K562 (cell line): ENCODE measurements at regions not wholly inside any gene's neighbourhood (a gene's known extent, or its start where the extent isn't known, plus 50 kb on each side); places are given as distances from the start of the nearest gene placed in this dataset.

Source experiments
- ATAC-seq: fragments of 200-7000 bp; cut with Tn5 transposase; 3 replicates; pipeline ENCODE4 v1.9.1; 2020; ENCODE audit warnings: moderate library complexity
- BruUV-seq: library from RNA; stranded (reverse); fragments of 400-500 nt; replicated peaks from 2 replicates; lab custom pipeline; 2021; lab: Mats Ljungman, UMichigan
- CTCF ChIA-PET: fragments of 300-600 bp; formaldehyde crosslinking; extraction: SDS; loops from one replicate; lab custom pipeline; 2021; ENCODE audit warnings: low intra/inter-chr PET ratio; lab: Yijun Ruan, JAX
- POLR2A ChIA-PET: fragments of 300-600, 350-650 bp; sonication (Branson Sonifier 250); formaldehyde crosslinking; extraction: SDS; loops from one replicate; lab custom pipeline; 2021; ENCODE audit warnings: antibody characterized with exemption, inconsistent platforms; lab: Yijun Ruan, JAX
- DNase-seq, 4 experiments: peaks; one replicate each; pipeline versions ENCODE4 v3.0.0 to v3.0.0-alpha.2; 2011 to 2018; ENCODE audit warnings: low spot score in 3 of 4, mixed read lengths in 3 of 4; ENCODE audit errors: extremely low read depth in 1 of 4
- FAIRE-seq: peaks from 2 replicates; lab custom pipeline; 2011; peaks lifted over from hg19 to GRCh38; lab: Jason Lieb, UNC
- H2AFZ ChIP-seq: 2 replicates; pipeline ENCODE4 v1.6.0; 2011; ENCODE audit warnings: low read depth, low read length, control low read depth, inconsistent platforms
- H3K27ac ChIP-seq: fragments of 200-600 bp; 3 replicates; pipeline ENCODE4 v1.8.0; 2011; ENCODE audit warnings: low read depth, mild to moderate bottlenecking, control low read depth, inconsistent platforms, low read length, moderate library complexity, mixed read lengths; ENCODE audit errors: extremely low read depth
- H3K27me3 ChIP-seq, 2 experiments: fragments of 300-600 bp in 1 of 2; 2 replicates in 1 of 2; 3 replicates in 1 of 2; pipeline versions ENCODE4 v1.6.0 to v1.8.0; 2011; ENCODE audit warnings: inconsistent platforms in 2 of 2, low read length in 2 of 2, mild to moderate bottlenecking in 1 of 2, mixed read lengths in 1 of 2, moderate library complexity in 1 of 2; ENCODE audit not compliant: control insufficient read depth in 2 of 2, insufficient read depth in 2 of 2
- H3K36me3 ChIP-seq: fragments of 300-600 bp; 3 replicates; pipeline ENCODE4 v1.8.0; 2011; ENCODE audit warnings: mild to moderate bottlenecking, low read length, inconsistent platforms; ENCODE audit not compliant: control insufficient read depth, insufficient read depth
- H3K4me1 ChIP-seq, 2 experiments: fragments of 200-600 bp in 1 of 2; replicated peaks in 1 of 2; 2 replicates in 1 of 2; 3 replicates in 1 of 2; pipeline versions ENCODE4 v1.5.1 to v1.8.0; 2011; ENCODE audit warnings: inconsistent platforms in 2 of 2, low read length in 2 of 2, mild to moderate bottlenecking in 1 of 2, mixed read lengths in 1 of 2, moderate library complexity in 1 of 2; ENCODE audit not compliant: control insufficient read depth in 2 of 2, insufficient read depth in 2 of 2
- H3K4me2 ChIP-seq: 2 replicates; pipeline ENCODE4 v1.6.1; 2011; ENCODE audit warnings: low read length, control low read depth, inconsistent platforms, mixed read lengths; ENCODE audit not compliant: insufficient read depth
- H3K4me3 ChIP-seq: fragments of 200-600 bp; sonication (generic), shearing (Covaris generic); 2 replicates; pipeline ENCODE4 v1.5.1; 2016; ENCODE audit warnings: control low read depth, inconsistent platforms
- H3K79me2 ChIP-seq: fragments of 200-600 bp; 3 replicates; pipeline ENCODE4 v1.8.0; 2011; ENCODE audit warnings: low read length, inconsistent platforms; ENCODE audit not compliant: control insufficient read depth, insufficient read depth
- H3K9ac ChIP-seq, 2 experiments: 2 replicates each; pipeline versions ENCODE4 v1.6.0 to v1.6.1; 2011; ENCODE audit warnings: low read depth in 2 of 2, low read length in 2 of 2, control low read depth in 1 of 2, inconsistent platforms in 1 of 2, mild to moderate bottlenecking in 1 of 2, mixed read lengths in 1 of 2; ENCODE audit not compliant: insufficient read depth in 1 of 2
- H3K9me1 ChIP-seq: one replicate; pipeline ENCODE4 v1.6.0; 2011; ENCODE audit warnings: inconsistent platforms, mild to moderate bottlenecking, low read length, moderate library complexity; ENCODE audit not compliant: control insufficient read depth, insufficient read depth
- H3K9me3 ChIP-seq: replicated peaks from 2 replicates; pipeline ENCODE4 v1.5.1; 2011; ENCODE audit warnings: low read depth, low read length, inconsistent platforms; ENCODE audit not compliant: control insufficient read depth, insufficient read depth
- H4K20me1 ChIP-seq: replicated peaks from 2 replicates; pipeline ENCODE4 v1.6.1; 2011; ENCODE audit warnings: low read length, inconsistent platforms, mixed read lengths; ENCODE audit not compliant: control insufficient read depth, insufficient read depth
- ARID1B ChIP-seq: fragments of 450-650 bp; IDR thresholded peaks from 2 replicates; pipeline ENCODE4 v1.6.1; 2016; ENCODE audit warnings: antibody characterized with exemption, mild to moderate bottlenecking, inconsistent platforms
- CREM ChIP-seq: IDR thresholded peaks from 2 replicates; pipeline ENCODE4 v1.6.1; 2014; ENCODE audit warnings: antibody characterized with exemption, low read depth
- MTA1 ChIP-seq: fragments of 450-650 bp; IDR thresholded peaks from 2 replicates; pipeline ENCODE4 v1.6.1; 2017; ENCODE audit warnings: borderline replicate concordance
- NFIX ChIP-seq: fragments of 250-450 bp; sonication (Bioruptor Pico); IDR thresholded peaks from 2 replicates; pipeline ENCODE4 v1.4.0; 2020; ENCODE audit warnings: low read depth, mild to moderate bottlenecking, moderate library complexity
- PHF21A ChIP-seq: fragments of 450-650 bp; IDR thresholded peaks from 2 replicates; pipeline ENCODE4 v1.6.1; 2017; ENCODE audit warnings: low read depth, borderline replicate concordance
- SAP30 ChIP-seq: fragments of 200-600 bp; sonication (generic); IDR thresholded peaks from 2 replicates; pipeline ENCODE4 v1.6.1; 2012; ENCODE audit warnings: borderline replicate concordance, low read depth, mild to moderate bottlenecking, moderate library complexity, low read length, control low read depth, inconsistent platforms; ENCODE audit not compliant: insufficient read depth, poor library complexity, severe bottlenecking
- SMARCA5 ChIP-seq: fragments of 450-650 bp; IDR thresholded peaks from 2 replicates; pipeline ENCODE4 v1.6.1; 2016
- TAF15 ChIP-seq: fragments of 200-400 bp; formaldehyde crosslinking; IDR thresholded peaks from 2 replicates; pipeline ENCODE4 v1.6.1; 2017; ENCODE audit warnings: mild to moderate bottlenecking, low read depth, low read length, moderate library complexity
- WGBS: fragments of 100-300 bp; shearing (Covaris generic); methylation state at CpG from one replicate; pipeline ENCODE4 v1.1.6; 2016; ENCODE audit warnings: low coverage, mixed read lengths; ENCODE audit not compliant: insufficient coverage; ENCODE audit errors: missing lambda C conversion rate; 5-methylcytosine and 5-hydroxymethylcytosine counted together
- in situ Hi-C: fragments of 300-500 bp; cut with MboI; formaldehyde crosslinking; loops from 4 replicates; pipeline ENCODE4 v1.15.0; 2018; ENCODE audit warnings: inconsistent platforms, mixed read lengths
- intact Hi-C: fragments of 100-400 bp; cut with micrococcal nuclease; formaldehyde crosslinking; loops from 2 replicates; pipeline ENCODE4 v1.14.2; 2022

GRCh38 chr5:152136321-152136720, 211.7 kb upstream of the GLRA1 start:
- H3K27me3 ChIP-seq: no peaks in the 10 kb centered on the region
- POLR2A ChIA-PET: no interaction called here
- 0% methylated on average over 5 of the region's 6 CpGs for WGBS
- FAIRE-seq (no peak), DNase-seq (no peak), ATAC-seq (no peak)
- no peak overlapping the region for H2AFZ ChIP-seq
- BruUV-seq: no TSS peak
- no peaks in the 10 kb centered on the region for H3K9me3 ChIP-seq
- H3K4me3 ChIP-seq: no peak overlapping the region
- no peak overlapping the region for H3K9ac ChIP-seq
- in situ Hi-C loops (loop anchor here (25.0 kb wide), 1 partner anchor 299 kb away; no protein-coding TSS in a partner anchor), intact Hi-C loops (no loop called here)
- TF ChIP-seq CREM: no peak
- H3K27ac ChIP-seq: no peak overlapping the region
- no peaks in the 10 kb centered on the region for H3K36me3 ChIP-seq
- no peaks in the 10 kb centered on the region for H3K79me2 ChIP-seq
- H3K4me1 ChIP-seq: no peaks in the 10 kb centered on the region
- CTCF ChIA-PET: no interaction called here
- H3K9me1 ChIP-seq: no peaks in the 10 kb centered on the region
- H4K20me1 ChIP-seq: no peaks in the 10 kb centered on the region
- H3K4me2 ChIP-seq: no peak overlapping the region

DNA sequence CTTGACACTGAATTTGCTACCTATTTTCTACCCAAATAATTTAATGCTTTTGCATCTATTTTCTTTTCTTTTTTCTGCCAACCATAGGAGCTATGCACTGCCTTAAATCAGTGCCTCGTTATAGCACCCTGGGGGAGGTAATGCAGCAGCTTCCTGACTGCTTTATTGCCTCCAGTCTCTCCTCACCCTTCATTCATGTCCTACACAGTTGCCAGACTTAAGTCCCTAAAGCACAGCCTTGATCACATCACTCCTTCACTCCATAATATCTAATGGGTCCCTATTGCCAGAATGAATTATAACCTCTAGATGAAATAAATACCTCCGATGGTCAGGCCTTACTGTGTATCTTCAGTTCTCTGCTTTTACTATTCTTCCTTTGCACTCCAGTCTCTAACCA, 211.2 kb upstream of the GLRA1 start:
- in situ Hi-C loops: loop anchor here (25.0 kb wide), 1 partner anchor 299 kb away; no protein-coding TSS in a partner anchor
- no peaks in the 10 kb centered on the region for H3K27me3 ChIP-seq
- no peak overlapping the region for H3K9ac ChIP-seq
- H3K27ac ChIP-seq: no peak overlapping the region
- H4K20me1 ChIP-seq: no peaks in the 10 kb centered on the region
- ATAC-seq (no peak), DNase-seq (no peak), FAIRE-seq (no peak)
- H3K4me1 ChIP-seq: no peaks in the 10 kb centered on the region
- H3K9me3 ChIP-seq: no peaks in the 10 kb centered on the region
- H3K4me2 ChIP-seq: no peak overlapping the region
- TF ChIP-seq ARID1B (no peak), SMARCA5 (no peak), MTA1 (no peak), SAP30 (no peak), TAF15 (no peak), NFIX (no peak), PHF21A (no peak)
- POLR2A ChIA-PET: no interaction called here
- no peak overlapping the region for H3K4me3 ChIP-seq
- no TSS peak for BruUV-seq
- WGBS: 0% methylated on average over 2 of the region's 2 CpGs
- CTCF ChIA-PET: no interaction called here
- no peaks in the 10 kb centered on the region for H3K79me2 ChIP-seq
- H3K36me3 ChIP-seq: no peaks in the 10 kb centered on the region
- H2AFZ ChIP-seq: no peak overlapping the region
- intact Hi-C loops: no loop called here
- H3K9me1 ChIP-seq: no peaks in the 10 kb centered on the region
